ENCODE measurements at regions not wholly inside any gene's neighbourhood (a gene's known extent, or its start where the extent isn't known, plus 50 kb on each side); places are given as distances from the start of the nearest gene placed in this dataset.
"Not testable (repeated sequence)": the region's sequence is repeated elsewhere in the genome, so short reads cannot be mapped to it uniquely, and the experiment has no call there.

GRCh38 chr5:38789134-38789533 is 56.7 kb upstream of the OSMR start:
- H3K9ac ChIP-seq, result no peak overlapping the region
- TF ChIP-seq EZH2 (IDR thresholded peaks at IDR 0.05; ENCODE audit: insufficient read depth, poor library complexity, severe bottlenecking) (no peak), EZH2phosphoT487 (IDR thresholded peaks at IDR 0.05; ENCODE audit: insufficient read depth, low read depth) (no peak)
- no peak overlapping the region for H2AFZ ChIP-seq
- no peaks in the 10 kb centered on the region for H3K9me3 ChIP-seq (ENCODE audit: low read depth)
- H3K4me2 ChIP-seq (ENCODE audit: unreplicated experiment), result no peak overlapping the region
- no peaks in the 10 kb centered on the region for H4K20me1 ChIP-seq (ENCODE audit: insufficient read depth)
- H3K36me3 ChIP-seq (ENCODE audit: low read depth), result no peaks in the 10 kb centered on the region
- peaks cover 2% of the 10 kb centered on the region for H3F3A ChIP-seq (ENCODE audit: insufficient read depth)
- H3K79me2 ChIP-seq (ENCODE audit: insufficient read depth), result no peaks in the 10 kb centered on the region
- no peak overlapping the region for H3K4me3 ChIP-seq
- 94 to 95% methylated on average over 2 of the region's 2 CpGs for whole genome bisulfite sequencing, 2 experiments (ENCODE audit: low coverage in 1 of 2, low lambda C conversion rate in 2 of 2, missing lambda C conversion rate in 2 of 2)
- no peaks in the 10 kb centered on the region for H3K27me3 ChIP-seq (replicated peaks; ENCODE audit: insufficient read depth)
- H3K9me2 ChIP-seq (ENCODE audit: insufficient read depth), result no peaks in the 10 kb centered on the region; the same call in 1 of the 2 replicates
- no peak for DNase-seq
- no peaks in the 10 kb centered on the region for H3K4me1 ChIP-seq (ENCODE audit: insufficient read depth)
- no peak overlapping the region for H3K27ac ChIP-seq
- in situ Hi-C loops (cut with MboI), result no loop called here

- in situ Hi-C loops (cut with MboI), result no loop called here
- 99 to 100% methylated on average over 2 of the region's 2 CpGs for WGBS, 2 experiments (ENCODE audit: low coverage in 1 of 2, low lambda C conversion rate in 2 of 2, missing lambda C conversion rate in 2 of 2)
These were observed 56.0 kb upstream of the OSMR start for GRCh38 chr5:38789777-38790176.

GRCh38 chr5:38790268-38790667 is 55.5 kb upstream of the OSMR start:
- H3K4me2 ChIP-seq (ENCODE audit: unreplicated experiment), result no peak overlapping the region
- peaks cover 1% of the 10 kb centered on the region; the same call in 1 of the 2 replicates for H3K4me1 ChIP-seq (ENCODE audit: insufficient read depth)
- no peaks in the 10 kb centered on the region for H3K9me3 ChIP-seq (ENCODE audit: low read depth)
- TF ChIP-seq EZH2 (IDR thresholded peaks at IDR 0.05; ENCODE audit: insufficient read depth, poor library complexity, severe bottlenecking) (no peak), EZH2phosphoT487 (IDR thresholded peaks at IDR 0.05; ENCODE audit: insufficient read depth, low read depth) (no peak)
- H3F3A ChIP-seq (ENCODE audit: insufficient read depth), result 0 out of 2 replicates have a peak, but pooled peaks cover 1% of the 10 kb centered on the region
- H3K27me3 ChIP-seq (replicated peaks; ENCODE audit: insufficient read depth), result no peaks in the 10 kb centered on the region
- no peak overlapping the region for H3K9ac ChIP-seq
- in situ Hi-C loops (cut with MboI), result no loop called here
- no peaks in the 10 kb centered on the region for H3K79me2 ChIP-seq (ENCODE audit: insufficient read depth)
- H4K20me1 ChIP-seq (ENCODE audit: insufficient read depth), result no peaks in the 10 kb centered on the region
- WGBS, 2 experiments (ENCODE audit: low coverage in 1 of 2, low lambda C conversion rate in 2 of 2, missing lambda C conversion rate in 2 of 2), result 86 to 100% methylated on average over 1 of the region's 1 CpG
- H2AFZ ChIP-seq, result no peak overlapping the region
- no peaks in the 10 kb centered on the region for H3K36me3 ChIP-seq (ENCODE audit: low read depth)
- H3K4me3 ChIP-seq, result no peak overlapping the region
- H3K9me2 ChIP-seq (ENCODE audit: insufficient read depth), result no peaks in the 10 kb centered on the region; the same call in 1 of the 2 replicates
- DNase-seq, result no peak
- H3K27ac ChIP-seq, result no peak overlapping the region

More at GRCh38 chr5:38789777-38790176, 56.0 kb upstream of the OSMR start:
- Histone ChIP-seq H2AFZ (no peak overlapping the region), H3K36me3 (ENCODE audit: low read depth) (no peaks in the 10 kb centered on the region), H3K79me2 (ENCODE audit: insufficient read depth) (no peaks in the 10 kb centered on the region), H4K20me1 (ENCODE audit: insufficient read depth) (no peaks in the 10 kb centered on the region), H3K4me1 (ENCODE audit: insufficient read depth) (no peaks in the 10 kb centered on the region), H3K27me3 (replicated peaks; ENCODE audit: insufficient read depth) (no peaks in the 10 kb centered on the region), H3K27ac (no peak overlapping the region), H3K4me3 (no peak overlapping the region), H3F3A (ENCODE audit: insufficient read depth) (no peaks in the 10 kb centered on the region), H3K9me2 (ENCODE audit: insufficient read depth) (no peaks in the 10 kb centered on the region; the same call in 1 of the 2 replicates), H3K9me3 (ENCODE audit: low read depth) (no peaks in the 10 kb centered on the region), H3K9ac (no peak overlapping the region), H3K4me2 (ENCODE audit: unreplicated experiment) (no peak overlapping the region)
- DNase-seq, result no peak
- no peak for TF ChIP-seq EZH2phosphoT487 (IDR thresholded peaks at IDR 0.05; ENCODE audit: insufficient read depth, low read depth)
- TF ChIP-seq EZH2 (IDR thresholded peaks at IDR 0.05; ENCODE audit: insufficient read depth, poor library complexity, severe bottlenecking), result no peak

- Histone ChIP-seq H3K27me3 (replicated peaks; ENCODE audit: insufficient read depth) (no peaks in the 10 kb centered on the region), H3F3A (ENCODE audit: insufficient read depth) (peaks cover 8% of the 10 kb centered on the region; the same call in 1 of the 2 replicates), H4K20me1 (ENCODE audit: insufficient read depth) (no peaks in the 10 kb centered on the region), H3K79me2 (ENCODE audit: insufficient read depth) (no peaks in the 10 kb centered on the region), H3K4me1 (ENCODE audit: insufficient read depth) (peaks cover 7% of the 10 kb centered on the region), H3K4me2 (ENCODE audit: unreplicated experiment) (no peak overlapping the region), H3K9me2 (ENCODE audit: insufficient read depth) (no peaks in the 10 kb centered on the region; the same call in 1 of the 2 replicates), H3K4me3 (no peak overlapping the region), H3K27ac (no peak overlapping the region), H2AFZ (no peak overlapping the region), H3K9ac (no peak overlapping the region), H3K9me3 (ENCODE audit: low read depth) (no peaks in the 10 kb centered on the region), H3K36me3 (ENCODE audit: low read depth) (no peaks in the 10 kb centered on the region)
- TF ChIP-seq EZH2 (IDR thresholded peaks at IDR 0.05; ENCODE audit: insufficient read depth, poor library complexity, severe bottlenecking), result no peak
- TF ChIP-seq EZH2phosphoT487 (IDR thresholded peaks at IDR 0.05; ENCODE audit: insufficient read depth, low read depth), result no peak
- in situ Hi-C loops (cut with MboI), result no loop called here
- 41 to 42% methylated on average over 2 of the region's 2 CpGs for WGBS, 2 experiments (ENCODE audit: low coverage in 1 of 2, low lambda C conversion rate in 2 of 2, missing lambda C conversion rate in 2 of 2)
- DNase-seq, result no peak
These were observed 54.9 kb upstream of the OSMR start for GRCh38 chr5:38790891-38791290.

GRCh38 chr5:38793099-38793498 is 52.7 kb upstream of the OSMR start:
- Histone ChIP-seq H3K27ac (no peak overlapping the region), H3K9ac (no peak overlapping the region), H3K4me3 (no peak overlapping the region), H2AFZ (no peak overlapping the region), H4K20me1 (ENCODE audit: insufficient read depth) (no peaks in the 10 kb centered on the region), H3K27me3 (replicated peaks; ENCODE audit: insufficient read depth) (no peaks in the 10 kb centered on the region), H3F3A (ENCODE audit: insufficient read depth) (peaks cover 22% of the 10 kb centered on the region), H3K9me2 (ENCODE audit: insufficient read depth) (no peaks in the 10 kb centered on the region; the same call in 1 of the 2 replicates), H3K36me3 (ENCODE audit: low read depth) (no peaks in the 10 kb centered on the region), H3K79me2 (ENCODE audit: insufficient read depth) (no peaks in the 10 kb centered on the region), H3K9me3 (ENCODE audit: low read depth) (no peaks in the 10 kb centered on the region), H3K4me2 (ENCODE audit: unreplicated experiment) (no peak overlapping the region), H3K4me1 (ENCODE audit: insufficient read depth) (peaks cover 20% of the 10 kb centered on the region)
- DNase-seq, result no peak
- in situ Hi-C loops (cut with MboI), result no loop called here
- WGBS, 2 experiments (ENCODE audit: low coverage in 1 of 2, low lambda C conversion rate in 2 of 2, missing lambda C conversion rate in 2 of 2), result 85 to 87% methylated on average over 3 of the region's 3 CpGs
- TF ChIP-seq EZH2phosphoT487 (IDR thresholded peaks at IDR 0.05; ENCODE audit: insufficient read depth, low read depth) (no peak), EZH2 (IDR thresholded peaks at IDR 0.05; ENCODE audit: insufficient read depth, poor library complexity, severe bottlenecking) (no peak)

GRCh38 chr5:38794037-38794436 is 51.8 kb upstream of the OSMR start:
- H4K20me1 ChIP-seq (ENCODE audit: insufficient read depth); H3K4me2 ChIP-seq (ENCODE audit: unreplicated experiment); H3K9me3 ChIP-seq (ENCODE audit: low read depth); H3K9me2 ChIP-seq (ENCODE audit: insufficient read depth); H3K27me3 ChIP-seq (replicated peaks; ENCODE audit: insufficient read depth); DNase-seq; H3K4me3 ChIP-seq; H3K9ac ChIP-seq; H3K36me3 ChIP-seq (ENCODE audit: low read depth); in situ Hi-C loops (cut with MboI); H2AFZ ChIP-seq; H3K79me2 ChIP-seq (ENCODE audit: insufficient read depth); H3K27ac ChIP-seq: not testable (repeated sequence)
- WGBS, 2 experiments (ENCODE audit: low coverage in 1 of 2, low lambda C conversion rate in 2 of 2, missing lambda C conversion rate in 2 of 2), result 86 to 89% methylated on average over 7 of the region's 7 CpGs
- H3K4me1 ChIP-seq (ENCODE audit: insufficient read depth), result peaks cover 20% of the 10 kb centered on the region
- peaks cover 22% of the 10 kb centered on the region for H3F3A ChIP-seq (ENCODE audit: insufficient read depth)
